Bronchial epithelial cell (primary cell): ENCODE measurements at regions not wholly inside any gene's neighbourhood (a gene's known extent, or its start where the extent isn't known, plus 50 kb on each side); places are given as distances from the start of the nearest gene placed in this dataset.
"Not testable (repeated sequence)": the region's sequence is repeated elsewhere in the genome, so short reads cannot be mapped to it uniquely, and the experiment has no call there.

Experiments used
- DNase-seq: peaks from one replicate; pipeline ENCODE4 v3.0.0-alpha.2; 2010; ENCODE audit warnings: low read depth
- FAIRE-seq: peaks from 2 replicates; lab custom pipeline; 2011; peaks lifted over from hg19 to GRCh38; lab: Jason Lieb, UNC
- H3K27me3 ChIP-seq: 2 replicates; pipeline ENCODE4 v1.5.1; 2011; ENCODE audit warnings: low read length; ENCODE audit not compliant: control insufficient read depth, insufficient read depth
- H3K36me3 ChIP-seq: 2 replicates; pipeline ENCODE4 v1.5.1; 2011; ENCODE audit warnings: low read length; ENCODE audit not compliant: control insufficient read depth, insufficient read depth
- H3K4me3 ChIP-seq: 2 replicates; pipeline ENCODE4 v1.5.1; 2011; ENCODE audit warnings: mild to moderate bottlenecking, low read depth, low read length, control low read depth
- TF ChIP-seq, protein P1 (sequence below): IDR thresholded peaks from 2 replicates; pipeline ENCODE4 v1.5.1; 2011; ENCODE audit warnings: mild to moderate bottlenecking, moderate library complexity, low read length, control low read depth, inconsistent platforms; ENCODE audit not compliant: insufficient read depth, severe bottlenecking

DNA sequence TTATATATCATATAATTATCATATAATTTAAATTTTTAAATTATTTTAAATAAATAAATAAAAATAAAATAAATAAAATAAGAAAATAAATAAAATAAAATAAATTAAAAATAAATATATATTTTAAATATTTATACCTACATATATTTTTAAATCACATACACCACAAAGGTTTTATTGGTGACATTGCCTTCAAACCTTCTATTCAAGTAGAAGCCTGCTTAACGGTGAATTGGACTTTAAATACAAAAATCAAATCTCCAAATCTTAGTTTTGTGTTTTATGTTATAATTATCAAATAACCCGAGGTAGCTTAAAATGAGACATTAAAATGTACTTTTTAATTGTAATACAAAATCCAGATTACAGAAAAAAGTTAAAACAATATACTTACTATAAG, 1137.8 kb downstream of the HACE1 start:
- no peaks in the 10 kb centered on the region for H3K36me3 ChIP-seq
- no peak overlapping the region for H3K4me3 ChIP-seq
- FAIRE-seq (no peak), DNase-seq (no peak)
- TF ChIP-seq, protein P1, sequence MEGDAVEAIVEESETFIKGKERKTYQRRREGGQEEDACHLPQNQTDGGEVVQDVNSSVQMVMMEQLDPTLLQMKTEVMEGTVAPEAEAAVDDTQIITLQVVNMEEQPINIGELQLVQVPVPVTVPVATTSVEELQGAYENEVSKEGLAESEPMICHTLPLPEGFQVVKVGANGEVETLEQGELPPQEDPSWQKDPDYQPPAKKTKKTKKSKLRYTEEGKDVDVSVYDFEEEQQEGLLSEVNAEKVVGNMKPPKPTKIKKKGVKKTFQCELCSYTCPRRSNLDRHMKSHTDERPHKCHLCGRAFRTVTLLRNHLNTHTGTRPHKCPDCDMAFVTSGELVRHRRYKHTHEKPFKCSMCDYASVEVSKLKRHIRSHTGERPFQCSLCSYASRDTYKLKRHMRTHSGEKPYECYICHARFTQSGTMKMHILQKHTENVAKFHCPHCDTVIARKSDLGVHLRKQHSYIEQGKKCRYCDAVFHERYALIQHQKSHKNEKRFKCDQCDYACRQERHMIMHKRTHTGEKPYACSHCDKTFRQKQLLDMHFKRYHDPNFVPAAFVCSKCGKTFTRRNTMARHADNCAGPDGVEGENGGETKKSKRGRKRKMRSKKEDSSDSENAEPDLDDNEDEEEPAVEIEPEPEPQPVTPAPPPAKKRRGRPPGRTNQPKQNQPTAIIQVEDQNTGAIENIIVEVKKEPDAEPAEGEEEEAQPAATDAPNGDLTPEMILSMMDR: no peak
- H3K27me3 ChIP-seq: no peaks in the 10 kb centered on the region

DNA sequence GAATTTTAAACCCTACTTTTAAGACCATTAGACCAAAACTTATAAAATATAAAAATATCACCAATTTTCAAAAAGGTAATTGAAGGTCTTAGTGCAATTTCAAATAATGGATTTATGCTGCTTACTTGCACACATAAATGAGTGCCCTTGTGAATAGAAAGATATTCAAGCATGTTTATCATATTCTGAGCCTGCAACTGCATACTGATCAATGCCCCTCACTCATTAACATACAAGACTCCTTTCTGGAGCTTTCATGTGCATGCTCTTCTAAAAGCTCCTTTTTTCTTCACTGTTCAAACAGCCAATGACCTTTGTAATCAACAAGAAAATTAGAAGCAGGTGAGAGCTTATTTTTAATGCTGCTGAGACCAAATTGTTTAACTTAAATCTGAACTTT, 1139.3 kb downstream of the HACE1 start:
- TF ChIP-seq, protein P1: no peak
- Histone ChIP-seq H3K27me3 (no peaks in the 10 kb centered on the region), H3K36me3 (no peaks in the 10 kb centered on the region), H3K4me3 (no peak overlapping the region)
- no peak for DNase-seq
- FAIRE-seq: no peak

DNA sequence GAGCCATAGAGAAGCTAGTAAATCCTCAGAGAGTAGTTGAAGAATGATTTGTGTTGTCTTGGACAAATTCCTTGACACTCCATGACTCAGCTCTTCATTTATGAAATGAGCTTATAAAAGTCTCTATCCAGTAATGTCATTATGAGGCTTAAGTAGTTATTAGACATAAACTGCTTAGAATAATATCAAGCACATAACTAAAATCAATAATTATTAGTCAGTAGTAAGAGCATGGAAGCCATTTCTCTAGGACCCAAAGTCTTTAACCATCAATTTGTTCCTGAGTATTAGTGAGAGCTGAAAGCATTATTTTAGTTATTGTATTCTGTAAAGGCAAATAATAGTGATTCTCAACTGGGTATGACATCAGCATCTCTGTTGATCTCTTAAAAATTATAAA, 1140.2 kb downstream of the HACE1 start:
- FAIRE-seq (no peak), DNase-seq (no peak)
- no peak overlapping the region for H3K4me3 ChIP-seq
- TF ChIP-seq, protein P1: no peak
- no peaks in the 10 kb centered on the region for H3K36me3 ChIP-seq
- no peaks in the 10 kb centered on the region for H3K27me3 ChIP-seq

DNA sequence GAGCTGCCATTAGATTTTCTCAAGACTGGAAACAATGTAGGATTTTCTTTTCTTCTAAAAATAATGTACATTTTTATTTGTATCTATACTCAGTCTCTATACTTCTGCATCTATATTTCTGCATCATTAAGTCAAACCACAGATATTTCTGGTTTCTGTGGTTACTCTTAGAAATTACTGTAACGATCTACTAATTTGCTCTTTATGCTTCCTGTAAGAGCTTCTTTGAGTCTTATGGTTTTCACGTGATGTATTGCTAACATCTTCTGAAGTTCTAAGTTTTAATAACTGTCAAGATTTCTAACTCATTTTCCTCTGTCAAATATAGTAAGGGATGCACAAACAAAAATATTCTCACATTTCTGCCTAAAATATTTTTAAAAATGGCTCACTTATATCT, 1144.5 kb downstream of the HACE1 start:
- no peak overlapping the region for H3K4me3 ChIP-seq
- FAIRE-seq: no peak
- no peak for DNase-seq
- TF ChIP-seq, protein P1: no peak
- H3K27me3 ChIP-seq: no peaks in the 10 kb centered on the region
- H3K36me3 ChIP-seq: no peaks in the 10 kb centered on the region

DNA sequence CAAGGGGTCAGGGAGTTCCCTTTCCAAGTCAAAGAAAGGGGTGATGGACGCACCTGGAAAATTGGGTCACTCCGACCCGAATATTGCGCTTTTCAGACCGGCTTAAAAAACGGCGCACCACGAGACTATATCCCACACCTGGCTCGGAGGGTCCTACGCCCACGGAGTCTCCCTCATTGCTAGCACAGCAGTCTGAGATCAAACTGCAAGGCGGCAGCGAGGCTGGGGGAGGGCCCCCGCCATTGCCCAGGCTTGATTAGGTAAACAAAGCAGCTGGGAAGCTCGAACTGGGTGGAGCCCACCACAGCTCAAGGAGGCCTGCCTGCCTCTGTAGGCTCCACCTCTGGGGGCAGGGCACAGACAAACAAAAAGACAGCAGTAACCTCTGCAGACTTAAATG, 1150.5 kb downstream of the HACE1 start:
- FAIRE-seq, H3K36me3 ChIP-seq, H3K4me3 ChIP-seq, DNase-seq, H3K27me3 ChIP-seq: not testable (repeated sequence)

DNA sequence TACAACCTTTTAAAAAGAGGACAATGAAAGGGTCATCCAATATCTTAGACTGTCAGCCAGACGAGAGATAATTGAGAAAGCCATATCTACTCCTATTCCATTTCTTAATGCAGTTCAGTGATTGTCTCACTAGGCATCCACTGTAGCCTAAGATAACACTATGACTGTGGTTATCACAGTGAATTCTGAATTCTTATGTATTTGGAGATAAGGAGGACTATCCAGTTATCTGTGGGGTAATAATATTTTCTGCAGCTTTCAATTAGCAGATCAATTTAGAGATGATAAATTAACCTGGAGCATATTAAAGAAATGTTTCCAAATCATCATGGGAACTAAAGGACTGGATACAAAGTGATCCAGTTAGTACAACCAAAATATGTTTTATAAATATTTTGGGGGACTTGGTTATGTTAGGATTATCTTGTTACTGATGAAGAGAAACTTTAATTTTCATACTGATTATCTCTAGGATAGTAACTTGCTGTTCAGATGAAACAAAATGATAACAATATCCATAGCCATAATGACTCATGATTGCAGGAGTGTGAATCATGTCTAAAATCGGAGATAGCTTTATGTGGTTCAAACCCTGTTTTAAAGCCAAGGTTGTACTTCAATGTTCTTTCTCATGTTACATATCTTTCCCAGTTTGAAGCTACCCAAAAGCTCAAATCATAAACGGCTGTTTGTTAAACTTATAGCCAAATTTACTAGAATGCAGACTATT, 1152.0 kb downstream of the HACE1 start:
- H3K4me3 ChIP-seq: no peak overlapping the region
- no peak for FAIRE-seq
- TF ChIP-seq, protein P1: no peak
- H3K36me3 ChIP-seq: no peaks in the 10 kb centered on the region
- peak; percentile 5 for DNase-seq
- no peaks in the 10 kb centered on the region for H3K27me3 ChIP-seq
